ENCODE measurements at regions not wholly inside any gene's neighbourhood (a gene's known extent, or its start where the extent isn't known, plus 50 kb on each side); places are given as distances from the start of the nearest gene placed in this dataset.

- TF ChIP-seq CTCF (IDR thresholded peaks at IDR 0.05) = no peak
- TF ChIP-seq POLR2A (IDR thresholded peaks at IDR 0.05) = no peak
Observed at GRCh38 chr3:127412578-127413317, 124.9 kb upstream of the PRR20G start.
